ENCODE measurements at regions not wholly inside any gene's neighbourhood (a gene's known extent, or its start where the extent isn't known, plus 50 kb on each side); places are given as distances from the start of the nearest gene placed in this dataset.
"Not testable (repeated sequence)": the region's sequence is repeated elsewhere in the genome, so short reads cannot be mapped to it uniquely, and the experiment has no call there.

DNA sequence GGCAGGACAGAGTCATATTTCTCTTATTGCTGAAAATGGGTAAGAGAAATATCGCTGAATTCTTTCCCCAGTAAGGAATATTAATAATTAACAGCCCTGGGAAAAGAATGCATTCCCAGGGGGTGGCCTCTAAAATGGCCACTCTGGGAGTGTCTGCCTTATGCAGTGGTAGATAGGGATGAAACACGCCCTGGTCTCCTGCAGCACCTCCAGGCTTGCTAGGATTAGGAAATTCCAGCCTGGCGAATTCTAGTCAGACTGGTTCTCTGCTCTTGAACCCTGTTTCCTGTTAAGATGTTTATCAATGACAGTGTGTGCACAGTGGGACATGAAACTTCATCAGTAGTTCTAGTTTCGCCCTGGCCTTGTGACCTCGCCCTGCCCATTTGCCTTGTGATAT, 205.9 kb downstream of the FAM47A start:
- TF ChIP-seq, protein P1, sequence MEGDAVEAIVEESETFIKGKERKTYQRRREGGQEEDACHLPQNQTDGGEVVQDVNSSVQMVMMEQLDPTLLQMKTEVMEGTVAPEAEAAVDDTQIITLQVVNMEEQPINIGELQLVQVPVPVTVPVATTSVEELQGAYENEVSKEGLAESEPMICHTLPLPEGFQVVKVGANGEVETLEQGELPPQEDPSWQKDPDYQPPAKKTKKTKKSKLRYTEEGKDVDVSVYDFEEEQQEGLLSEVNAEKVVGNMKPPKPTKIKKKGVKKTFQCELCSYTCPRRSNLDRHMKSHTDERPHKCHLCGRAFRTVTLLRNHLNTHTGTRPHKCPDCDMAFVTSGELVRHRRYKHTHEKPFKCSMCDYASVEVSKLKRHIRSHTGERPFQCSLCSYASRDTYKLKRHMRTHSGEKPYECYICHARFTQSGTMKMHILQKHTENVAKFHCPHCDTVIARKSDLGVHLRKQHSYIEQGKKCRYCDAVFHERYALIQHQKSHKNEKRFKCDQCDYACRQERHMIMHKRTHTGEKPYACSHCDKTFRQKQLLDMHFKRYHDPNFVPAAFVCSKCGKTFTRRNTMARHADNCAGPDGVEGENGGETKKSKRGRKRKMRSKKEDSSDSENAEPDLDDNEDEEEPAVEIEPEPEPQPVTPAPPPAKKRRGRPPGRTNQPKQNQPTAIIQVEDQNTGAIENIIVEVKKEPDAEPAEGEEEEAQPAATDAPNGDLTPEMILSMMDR (IDR thresholded peaks at IDR 0.05; ENCODE audit: insufficient read depth, low read length), result not testable (repeated sequence)
- TF ChIP-seq, protein P2, sequence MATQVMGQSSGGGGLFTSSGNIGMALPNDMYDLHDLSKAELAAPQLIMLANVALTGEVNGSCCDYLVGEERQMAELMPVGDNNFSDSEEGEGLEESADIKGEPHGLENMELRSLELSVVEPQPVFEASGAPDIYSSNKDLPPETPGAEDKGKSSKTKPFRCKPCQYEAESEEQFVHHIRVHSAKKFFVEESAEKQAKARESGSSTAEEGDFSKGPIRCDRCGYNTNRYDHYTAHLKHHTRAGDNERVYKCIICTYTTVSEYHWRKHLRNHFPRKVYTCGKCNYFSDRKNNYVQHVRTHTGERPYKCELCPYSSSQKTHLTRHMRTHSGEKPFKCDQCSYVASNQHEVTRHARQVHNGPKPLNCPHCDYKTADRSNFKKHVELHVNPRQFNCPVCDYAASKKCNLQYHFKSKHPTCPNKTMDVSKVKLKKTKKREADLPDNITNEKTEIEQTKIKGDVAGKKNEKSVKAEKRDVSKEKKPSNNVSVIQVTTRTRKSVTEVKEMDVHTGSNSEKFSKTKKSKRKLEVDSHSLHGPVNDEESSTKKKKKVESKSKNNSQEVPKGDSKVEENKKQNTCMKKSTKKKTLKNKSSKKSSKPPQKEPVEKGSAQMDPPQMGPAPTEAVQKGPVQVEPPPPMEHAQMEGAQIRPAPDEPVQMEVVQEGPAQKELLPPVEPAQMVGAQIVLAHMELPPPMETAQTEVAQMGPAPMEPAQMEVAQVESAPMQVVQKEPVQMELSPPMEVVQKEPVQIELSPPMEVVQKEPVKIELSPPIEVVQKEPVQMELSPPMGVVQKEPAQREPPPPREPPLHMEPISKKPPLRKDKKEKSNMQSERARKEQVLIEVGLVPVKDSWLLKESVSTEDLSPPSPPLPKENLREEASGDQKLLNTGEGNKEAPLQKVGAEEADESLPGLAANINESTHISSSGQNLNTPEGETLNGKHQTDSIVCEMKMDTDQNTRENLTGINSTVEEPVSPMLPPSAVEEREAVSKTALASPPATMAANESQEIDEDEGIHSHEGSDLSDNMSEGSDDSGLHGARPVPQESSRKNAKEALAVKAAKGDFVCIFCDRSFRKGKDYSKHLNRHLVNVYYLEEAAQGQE (IDR thresholded peaks at IDR 0.05; ENCODE audit: insufficient replicate concordance, low read depth), result not testable (repeated sequence)
- TF ChIP-seq POLR2AphosphoS5 (IDR thresholded peaks at IDR 0.05; ENCODE audit: low read depth); GABPA (IDR thresholded peaks at IDR 0.05; ENCODE audit: low read depth); SPI1 (IDR thresholded peaks at IDR 0.05; ENCODE audit: borderline replicate concordance, low read depth): not testable (repeated sequence)
